ENCODE measurements at regions not wholly inside any gene's neighbourhood (a gene's known extent, or its start where the extent isn't known, plus 50 kb on each side); places are given as distances from the start of the nearest gene placed in this dataset.

DNA sequence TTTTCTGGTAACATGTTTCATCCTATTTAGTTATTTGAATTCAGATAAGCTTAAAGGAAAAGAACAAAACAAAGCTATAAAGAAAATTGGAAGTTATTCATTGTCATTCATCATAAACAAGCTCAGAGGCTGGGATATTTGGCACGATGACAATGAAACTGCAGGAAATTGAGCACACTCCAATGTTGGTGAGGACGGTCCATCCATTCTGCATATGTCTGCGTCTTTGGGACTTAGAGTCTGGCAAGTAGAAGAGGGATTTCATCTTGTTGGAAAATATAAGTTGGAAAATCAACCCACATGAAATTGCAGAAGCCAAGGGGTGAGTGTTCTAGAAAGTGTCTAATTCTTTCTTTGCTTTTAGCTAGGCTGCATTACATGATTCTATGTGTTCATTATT is 78.4 kb downstream of the HDGFL1 start:
- Histone ChIP-seq H3K9me3 (ENCODE audit: control insufficient read depth, insufficient read depth, low read depth, low read length) (no peaks in the 10 kb centered on the region), H3K36me3 (ENCODE audit: control insufficient read depth in 2 of 2, insufficient read depth in 1 of 2, low read length in 2 of 2) (no peaks in the 10 kb centered on the region), H3K4me1 (ENCODE audit: control insufficient read depth, insufficient read depth, low read length) (no peaks in the 10 kb centered on the region; the same call in 1 of the 2 replicates), H3K4me3 (ENCODE audit: low read depth, low read length) (no peak overlapping the region), H3K27ac (ENCODE audit: extremely low read depth, low read depth, low read length) (no peak overlapping the region)
- no peak for TF ChIP-seq KLF16 (tag by site-specific recombination; IDR thresholded peaks at IDR 0.05)
- no peak for TF ChIP-seq IKZF3 (tag by site-specific recombination; IDR thresholded peaks at IDR 0.05)
- TF ChIP-seq ZNF514 (tag by site-specific recombination; IDR thresholded peaks at IDR 0.05): no peak
- TF ChIP-seq ZNF223 (tag by site-specific recombination; IDR thresholded peaks at IDR 0.05): no peak
- TF ChIP-seq ZNF571 (tag by site-specific recombination; IDR thresholded peaks at IDR 0.05): no peak
- no peak for TF ChIP-seq ZNF394 (tag by site-specific recombination; IDR thresholded peaks at IDR 0.05; ENCODE audit: borderline replicate concordance)
- no peak for TF ChIP-seq ZNF677 (tag by site-specific recombination; IDR thresholded peaks at IDR 0.05)
- TF ChIP-seq MEIS1 (CRISPR knock-in tag; IDR thresholded peaks at IDR 0.05; ENCODE audit: borderline replicate concordance): no peak
- TF ChIP-seq KLF1 (tag by site-specific recombination; IDR thresholded peaks at IDR 0.05): no peak
- ChIA-PET CTCF (interaction anchor here (0.6 kb wide), 2 partner anchors 30 to 40 kb away, joined by 3 to 4 read pairs; no protein-coding TSS in a partner anchor), POLR2A (no interaction called here)

DNA sequence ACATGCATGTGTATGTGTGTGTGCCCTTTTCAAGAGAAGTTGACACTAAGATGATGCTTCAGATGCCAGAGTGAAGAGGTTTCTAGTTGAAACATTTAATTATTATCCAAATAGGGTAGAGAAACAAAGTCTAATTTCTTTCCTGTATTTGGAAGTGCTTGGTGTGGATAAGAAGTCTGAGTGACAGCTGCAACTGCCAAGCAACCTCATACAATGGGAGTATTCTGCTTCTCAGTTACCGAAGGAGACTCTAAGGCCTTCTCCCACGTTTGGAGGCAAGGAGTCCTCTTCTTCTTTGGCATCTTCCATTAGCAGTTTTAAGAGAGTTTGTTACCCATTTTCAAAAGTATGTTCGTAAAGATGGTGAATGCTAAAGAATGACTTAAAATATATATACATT is 82.4 kb downstream of the HDGFL1 start:
- H3K27ac ChIP-seq (ENCODE audit: extremely low read depth, low read depth, low read length): no peak overlapping the region
- POLR2A ChIA-PET: no interaction called here
- no peak overlapping the region for H3K4me3 ChIP-seq (ENCODE audit: low read depth, low read length)
- CTCF ChIA-PET: no interaction called here
- TF ChIP-seq ZBTB10 (tag by site-specific recombination; IDR thresholded peaks at IDR 0.05): no peak
- TF ChIP-seq, protein P1, sequence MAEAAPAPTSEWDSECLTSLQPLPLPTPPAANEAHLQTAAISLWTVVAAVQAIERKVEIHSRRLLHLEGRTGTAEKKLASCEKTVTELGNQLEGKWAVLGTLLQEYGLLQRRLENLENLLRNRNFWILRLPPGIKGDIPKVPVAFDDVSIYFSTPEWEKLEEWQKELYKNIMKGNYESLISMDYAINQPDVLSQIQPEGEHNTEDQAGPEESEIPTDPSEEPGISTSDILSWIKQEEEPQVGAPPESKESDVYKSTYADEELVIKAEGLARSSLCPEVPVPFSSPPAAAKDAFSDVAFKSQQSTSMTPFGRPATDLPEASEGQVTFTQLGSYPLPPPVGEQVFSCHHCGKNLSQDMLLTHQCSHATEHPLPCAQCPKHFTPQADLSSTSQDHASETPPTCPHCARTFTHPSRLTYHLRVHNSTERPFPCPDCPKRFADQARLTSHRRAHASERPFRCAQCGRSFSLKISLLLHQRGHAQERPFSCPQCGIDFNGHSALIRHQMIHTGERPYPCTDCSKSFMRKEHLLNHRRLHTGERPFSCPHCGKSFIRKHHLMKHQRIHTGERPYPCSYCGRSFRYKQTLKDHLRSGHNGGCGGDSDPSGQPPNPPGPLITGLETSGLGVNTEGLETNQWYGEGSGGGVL (tag by site-specific recombination; IDR thresholded peaks at IDR 0.05): no peak
- TF ChIP-seq PATZ1 (tag by site-specific recombination; IDR thresholded peaks at IDR 0.05): no peak
- no peak for TF ChIP-seq SALL2 (tag by site-specific recombination; IDR thresholded peaks at IDR 0.05; ENCODE audit: borderline replicate concordance)
- no peak for TF ChIP-seq ZNF404 (tag by site-specific recombination; IDR thresholded peaks at IDR 0.05)
- no peak for TF ChIP-seq ZNF274 (IDR thresholded peaks at IDR 0.05; ENCODE audit: low read length)
- TF ChIP-seq ZNF274 (tag by site-specific recombination; IDR thresholded peaks at IDR 0.05; ENCODE audit: borderline replicate concordance): no peak
- TF ChIP-seq HOXC10 (CRISPR knock-in tag; IDR thresholded peaks at IDR 0.05): no peak
- TF ChIP-seq ZNF324 (tag by site-specific recombination; IDR thresholded peaks at IDR 0.05): no peak
- TF ChIP-seq ZFP3 (tag by site-specific recombination; IDR thresholded peaks at IDR 0.05; ENCODE audit: low read depth): no peak
- no peak for TF ChIP-seq GLI2 (tag by site-specific recombination; IDR thresholded peaks at IDR 0.05; ENCODE audit: borderline replicate concordance, low read depth)
- no peak for TF ChIP-seq ZNF76 (tag by site-specific recombination; IDR thresholded peaks at IDR 0.05; ENCODE audit: borderline replicate concordance, low read depth)
- H3K9me3 ChIP-seq (ENCODE audit: control insufficient read depth, insufficient read depth, low read depth, low read length): no peaks in the 10 kb centered on the region
- no peaks in the 10 kb centered on the region; the same call in 1 of the 2 replicates for H3K4me1 ChIP-seq (ENCODE audit: control insufficient read depth, insufficient read depth, low read length)
- H3K36me3 ChIP-seq (ENCODE audit: control insufficient read depth in 2 of 2, insufficient read depth in 1 of 2, low read length in 2 of 2): no peaks in the 10 kb centered on the region
